ENCODE measurements at regions not wholly inside any gene's neighbourhood (a gene's known extent, or its start where the extent isn't known, plus 50 kb on each side); places are given as distances from the start of the nearest gene placed in this dataset.

DNA sequence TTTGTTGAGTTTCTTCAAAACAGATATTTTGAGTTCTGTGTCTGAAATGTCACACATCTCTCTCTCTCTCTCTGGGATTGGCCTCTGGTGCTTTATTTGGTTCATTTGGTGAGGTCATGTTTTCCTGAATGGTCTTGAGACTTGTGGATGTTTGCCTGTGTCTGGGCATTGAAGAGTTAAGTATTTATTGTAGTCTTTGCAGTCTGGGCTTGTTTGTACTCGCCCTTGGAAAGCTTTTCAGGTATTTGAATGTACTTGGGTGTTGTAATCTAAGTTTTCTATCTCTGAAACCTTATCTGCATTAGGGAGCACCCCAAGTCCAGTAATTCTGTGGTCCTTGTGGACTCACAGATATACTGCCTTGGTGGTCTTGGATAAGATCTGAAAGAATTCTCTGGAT is 106.7 kb upstream of the PRSS58 start:
- TF ChIP-seq, protein P1, sequence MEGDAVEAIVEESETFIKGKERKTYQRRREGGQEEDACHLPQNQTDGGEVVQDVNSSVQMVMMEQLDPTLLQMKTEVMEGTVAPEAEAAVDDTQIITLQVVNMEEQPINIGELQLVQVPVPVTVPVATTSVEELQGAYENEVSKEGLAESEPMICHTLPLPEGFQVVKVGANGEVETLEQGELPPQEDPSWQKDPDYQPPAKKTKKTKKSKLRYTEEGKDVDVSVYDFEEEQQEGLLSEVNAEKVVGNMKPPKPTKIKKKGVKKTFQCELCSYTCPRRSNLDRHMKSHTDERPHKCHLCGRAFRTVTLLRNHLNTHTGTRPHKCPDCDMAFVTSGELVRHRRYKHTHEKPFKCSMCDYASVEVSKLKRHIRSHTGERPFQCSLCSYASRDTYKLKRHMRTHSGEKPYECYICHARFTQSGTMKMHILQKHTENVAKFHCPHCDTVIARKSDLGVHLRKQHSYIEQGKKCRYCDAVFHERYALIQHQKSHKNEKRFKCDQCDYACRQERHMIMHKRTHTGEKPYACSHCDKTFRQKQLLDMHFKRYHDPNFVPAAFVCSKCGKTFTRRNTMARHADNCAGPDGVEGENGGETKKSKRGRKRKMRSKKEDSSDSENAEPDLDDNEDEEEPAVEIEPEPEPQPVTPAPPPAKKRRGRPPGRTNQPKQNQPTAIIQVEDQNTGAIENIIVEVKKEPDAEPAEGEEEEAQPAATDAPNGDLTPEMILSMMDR (IDR thresholded peaks at IDR 0.05): no peak
- TF ChIP-seq POLR2A (IDR thresholded peaks at IDR 0.05): no peak
- TF ChIP-seq EP300 (IDR thresholded peaks at IDR 0.05; ENCODE audit: low read depth): no peak
